GM19467 (cell line): ENCODE measurements at regions not wholly inside any gene's neighbourhood (a gene's known extent, or its start where the extent isn't known, plus 50 kb on each side); places are given as distances from the start of the nearest gene placed in this dataset.

Experiments used
- ATAC-seq: cut with Tn5 transposase; IDR thresholded peaks from one replicate; pipeline ENCODE4 v1.9.1; 2021; ENCODE audit warnings: mild to moderate bottlenecking, moderate library complexity; ENCODE audit not compliant: unreplicated experiment

GRCh38 chr7:12741951-12742575, 54.6 kb downstream of the ARL4A start:
- no peak for ATAC-seq

DNA sequence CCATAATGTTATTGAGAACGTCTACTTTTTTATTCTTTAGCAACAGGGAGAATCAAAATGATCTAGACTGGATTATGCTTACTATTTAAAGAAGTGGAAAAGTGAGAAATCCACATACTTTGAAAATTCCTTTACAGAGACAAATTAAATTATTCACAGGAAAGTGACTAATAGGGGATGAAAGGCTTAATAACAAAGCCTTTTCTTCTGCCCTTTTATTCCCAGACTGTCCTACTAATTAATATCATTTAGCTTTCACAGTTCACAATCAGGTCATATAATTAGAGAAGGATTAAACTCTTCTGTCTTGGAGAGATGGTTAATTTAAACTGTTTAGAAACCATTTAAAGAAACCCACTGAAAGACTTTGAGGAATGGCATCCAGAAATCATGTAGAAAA, 58.8 kb downstream of the ARL4A start:
- ATAC-seq, result no peak

DNA sequence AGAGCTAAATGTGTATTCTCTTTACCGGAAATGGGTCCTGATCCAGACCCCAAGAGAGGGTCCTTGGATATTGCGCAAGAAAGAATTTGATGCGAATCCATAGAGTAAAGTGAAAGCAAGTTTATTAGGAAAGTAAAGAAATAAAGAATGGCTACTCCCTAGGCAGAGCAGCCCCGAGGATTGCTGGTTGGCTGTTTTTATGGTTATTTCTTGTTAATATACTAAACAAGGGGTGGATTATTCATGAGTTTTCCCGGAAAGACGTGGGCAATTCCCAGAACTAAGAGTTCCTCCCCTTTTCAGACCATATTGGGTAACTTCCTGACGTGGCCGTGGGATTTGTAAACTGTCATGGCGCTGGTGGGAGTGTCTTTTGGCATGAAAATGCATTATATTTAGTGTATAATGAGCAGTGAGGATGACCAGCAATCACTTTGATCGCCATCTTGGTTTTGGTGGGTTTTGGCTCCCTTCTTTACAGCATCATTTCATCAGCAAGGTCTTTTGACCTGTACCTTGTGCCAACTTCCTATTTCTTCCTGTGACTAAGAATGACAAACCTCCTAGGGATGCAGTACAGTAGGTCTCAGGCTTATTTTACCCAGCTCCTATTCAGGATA, 60.4 kb downstream of the ARL4A start:
- no peak for ATAC-seq

GRCh38 chr7:12749069-12749468, 61.6 kb downstream of the ARL4A start:
- ATAC-seq, result no peak

GRCh38 chr7:12749746-12750145, 62.3 kb downstream of the ARL4A start:
- no peak for ATAC-seq

- no peak for ATAC-seq
Measured at GRCh38 chr7:12751764-12752163, 64.3 kb downstream of the ARL4A start.

DNA sequence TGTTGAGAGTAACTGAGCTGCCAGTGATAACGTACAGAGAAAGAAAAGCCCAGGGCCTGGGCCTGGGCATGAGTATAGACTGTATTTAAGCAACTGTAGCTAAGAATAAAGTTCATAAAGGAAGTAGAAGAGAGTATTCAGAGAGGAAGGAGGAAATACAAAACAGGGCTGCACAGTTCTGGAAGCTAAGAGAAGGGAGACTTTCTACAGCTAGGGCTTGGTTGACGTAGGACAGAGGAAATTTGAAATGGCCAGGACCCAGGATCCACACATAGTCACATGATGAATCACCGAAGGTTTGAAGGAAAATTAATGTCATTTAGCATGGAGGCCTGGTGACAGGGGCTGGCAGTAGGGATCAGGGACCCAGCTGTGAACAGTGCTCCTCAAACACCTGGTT, 66.7 kb downstream of the ARL4A start:
- ATAC-seq, result no peak

GRCh38 chr7:12756821-12757220, 69.4 kb downstream of the ARL4A start:
- no peak for ATAC-seq

- ATAC-seq, result no peak
Measured at GRCh38 chr7:12757443-12757842, 70.0 kb downstream of the ARL4A start.

- ATAC-seq, result no peak
Measured at GRCh38 chr7:12759151-12759550, 71.7 kb downstream of the ARL4A start.

DNA sequence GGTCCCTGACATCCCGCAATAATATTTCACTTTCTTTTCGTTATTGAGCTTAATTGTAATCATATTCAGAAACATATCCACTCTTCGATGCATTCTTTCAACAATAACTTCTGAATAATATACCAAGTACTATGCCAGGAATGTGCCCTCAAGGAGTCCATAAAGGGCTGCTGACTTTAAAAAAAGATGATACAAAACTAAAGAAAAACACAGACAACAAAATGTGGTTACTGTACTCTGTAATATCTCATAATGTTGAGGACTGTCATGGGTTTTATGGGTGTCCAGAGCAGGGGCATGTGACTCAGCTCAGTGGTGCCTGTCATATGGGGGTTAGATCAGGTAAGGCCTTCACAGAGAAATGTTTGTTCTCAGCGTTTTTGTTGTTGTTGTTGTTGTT, 73.7 kb downstream of the ARL4A start:
- no peak for ATAC-seq

DNA sequence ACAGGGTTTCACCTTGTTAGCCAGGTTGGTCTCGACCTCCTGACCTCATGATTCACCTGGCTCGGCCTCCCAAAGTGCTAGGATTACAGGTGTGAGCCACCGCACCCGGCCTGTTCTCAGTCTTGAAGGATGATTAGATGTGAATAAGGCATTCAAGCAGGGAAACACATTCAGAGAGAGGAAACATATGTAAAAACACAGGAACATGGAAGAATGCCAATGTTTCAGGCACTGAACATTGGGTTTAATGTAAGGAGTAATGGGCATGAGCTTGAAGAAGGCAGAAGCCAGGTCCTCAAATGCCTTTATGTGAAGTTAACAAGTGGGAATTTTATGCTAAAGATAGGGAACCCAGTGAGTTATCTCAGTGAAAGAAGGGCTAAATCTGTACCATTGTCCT, 74.3 kb downstream of the ARL4A start:
- no peak for ATAC-seq

DNA sequence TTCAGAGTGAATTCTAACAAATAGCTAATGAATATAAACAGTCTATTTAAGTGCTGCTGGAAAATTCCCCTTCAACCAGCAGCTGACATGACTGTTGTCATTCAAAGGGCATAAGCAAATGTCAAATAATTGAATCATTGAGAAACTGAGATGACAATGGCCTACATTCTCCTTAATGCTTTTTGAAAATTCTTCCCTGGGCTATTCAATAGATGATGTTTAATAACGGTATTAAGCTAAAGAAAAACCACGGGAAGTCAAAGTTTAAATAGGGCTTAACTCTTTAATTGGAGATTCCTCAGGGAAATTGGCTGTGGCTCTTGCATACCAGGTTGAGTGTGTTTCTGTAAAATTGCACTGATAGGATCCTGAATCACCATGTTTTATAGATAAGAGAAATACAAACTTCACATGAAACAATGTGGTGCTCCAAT, 77.0 kb downstream of the ARL4A start:
- ATAC-seq, result no peak

DNA sequence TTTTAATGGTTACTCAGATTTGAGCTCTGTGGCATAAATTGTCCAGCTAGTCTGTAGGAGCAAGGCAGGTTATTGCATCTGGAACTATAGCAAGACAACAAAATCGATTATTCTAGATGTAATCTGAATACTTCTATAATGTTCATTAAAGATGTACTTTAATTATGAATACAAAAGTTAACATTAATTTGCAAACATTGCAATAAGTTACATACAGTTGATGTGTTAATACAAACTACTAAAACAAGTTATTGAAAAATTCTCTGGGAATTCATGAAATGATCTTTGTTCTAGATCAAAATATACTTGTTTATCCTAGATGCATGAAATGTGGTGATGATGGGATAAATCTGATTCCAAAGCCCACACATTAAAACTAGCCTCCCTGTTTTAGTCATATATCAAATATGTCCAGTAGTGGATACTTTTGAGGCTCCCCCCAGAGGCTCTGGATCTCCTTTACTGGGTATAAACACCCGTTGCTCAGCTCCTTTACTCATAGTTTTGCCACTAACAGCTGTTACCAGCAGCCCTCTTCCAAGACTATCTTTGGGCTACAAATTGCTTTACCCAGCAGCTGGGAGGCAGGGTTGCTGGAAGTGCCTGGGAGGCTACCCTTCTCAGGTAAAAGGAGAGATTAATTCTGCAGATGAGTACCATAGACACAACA, 78.1 kb downstream of the ARL4A start:
- ATAC-seq, result no peak

DNA sequence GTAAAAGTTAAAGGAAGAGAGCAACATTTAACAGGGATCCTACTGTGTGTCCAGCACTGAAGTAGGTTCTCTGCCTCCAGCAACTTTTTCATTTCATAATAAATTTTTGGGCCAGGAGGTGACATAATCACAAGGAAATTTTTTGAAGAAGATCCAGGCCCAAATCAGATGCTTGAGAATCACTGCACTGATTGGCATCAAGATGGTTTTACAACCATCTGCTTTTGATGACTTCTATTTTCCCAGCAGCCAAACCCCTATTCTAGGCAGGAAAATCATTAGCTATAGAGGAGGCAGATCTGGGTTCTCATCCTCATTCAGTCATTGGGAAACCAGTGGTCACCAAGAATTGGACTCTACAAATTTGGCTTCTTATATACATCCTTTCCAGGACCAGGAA, 79.0 kb downstream of the ARL4A start:
- no peak for ATAC-seq

- ATAC-seq, result no peak
Measured at GRCh38 chr7:12768948-12769347, 81.5 kb downstream of the ARL4A start.

GRCh38 chr7:12769444-12769843, 82.0 kb downstream of the ARL4A start:
- no peak for ATAC-seq

DNA sequence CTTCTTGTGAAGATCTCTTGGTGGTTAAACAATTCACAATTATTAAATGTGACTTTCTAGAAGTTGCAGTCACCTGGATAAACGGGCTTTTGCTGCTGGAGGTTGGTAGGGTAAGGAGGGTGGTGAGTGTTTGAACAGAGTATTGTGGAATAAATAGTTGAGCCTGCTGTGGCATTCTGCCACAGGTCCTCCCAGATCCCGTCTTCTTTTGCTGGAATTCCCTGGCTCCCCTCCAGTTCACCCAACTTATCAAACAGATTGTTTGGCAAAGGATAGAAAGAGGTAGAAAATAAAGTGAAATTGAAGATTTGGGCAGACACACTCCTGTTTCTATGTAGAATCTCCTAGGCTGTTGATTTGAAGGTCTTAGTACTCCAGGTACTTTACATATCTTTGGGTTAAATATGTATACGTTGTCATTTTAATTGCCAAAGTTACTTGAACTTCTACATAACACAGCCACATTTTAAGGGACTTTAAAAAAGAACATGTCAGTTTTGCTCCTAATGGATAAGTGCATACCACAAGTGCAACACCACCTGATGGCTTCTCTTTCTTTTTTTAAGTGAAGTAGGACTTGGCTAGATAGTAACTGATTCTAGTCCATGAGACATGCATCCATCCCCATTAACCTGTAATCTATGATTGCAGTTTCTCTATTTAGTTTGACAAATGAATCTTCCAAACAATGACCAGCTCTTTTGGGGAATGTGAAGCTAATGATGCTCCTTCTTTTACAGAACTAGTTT, 83.0 kb downstream of the ARL4A start:
- no peak for ATAC-seq

DNA sequence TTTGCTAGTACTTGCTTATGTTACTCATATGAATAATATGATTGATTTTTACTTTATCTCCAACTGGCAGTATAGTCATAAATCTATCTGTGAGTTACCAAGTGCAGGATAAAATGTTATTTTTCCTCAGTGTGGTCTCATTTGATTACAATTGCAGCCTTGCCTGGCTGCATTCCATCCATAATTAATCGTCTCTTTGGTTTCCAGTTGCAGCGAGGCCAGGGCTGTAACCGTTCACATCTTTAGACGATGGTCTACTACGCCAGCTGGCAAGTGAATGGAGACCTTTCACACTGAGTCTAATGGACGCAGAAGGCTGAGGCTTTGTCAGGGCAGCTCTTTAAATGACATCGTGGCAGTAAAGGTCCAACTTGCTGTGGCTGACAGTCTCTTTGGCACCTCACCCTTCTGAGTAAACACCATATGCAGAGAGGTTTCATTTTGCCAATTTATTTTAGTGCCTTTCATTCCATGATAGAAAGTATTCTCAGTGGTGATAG, 84.0 kb downstream of the ARL4A start:
- no peak for ATAC-seq

DNA sequence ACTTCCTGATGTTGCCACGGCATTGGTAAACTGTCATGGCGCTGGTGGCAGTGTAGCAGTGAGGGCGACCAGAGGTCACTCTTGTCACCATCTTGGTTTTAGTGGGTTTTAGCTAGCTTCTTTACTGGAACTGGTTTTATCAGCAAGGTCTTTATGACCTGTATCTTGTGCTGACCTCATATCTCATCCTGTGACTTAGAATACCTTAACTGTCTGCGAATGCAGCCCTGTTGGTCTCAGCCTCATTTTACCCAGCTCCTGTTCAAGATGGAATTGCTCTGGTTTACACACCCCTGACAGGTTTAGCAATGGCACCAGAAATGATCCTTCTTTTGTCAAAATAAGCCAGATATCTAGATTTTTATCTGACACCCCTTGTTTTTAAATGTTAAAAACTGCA, 85.3 kb downstream of the ARL4A start:
- ATAC-seq, result no peak

DNA sequence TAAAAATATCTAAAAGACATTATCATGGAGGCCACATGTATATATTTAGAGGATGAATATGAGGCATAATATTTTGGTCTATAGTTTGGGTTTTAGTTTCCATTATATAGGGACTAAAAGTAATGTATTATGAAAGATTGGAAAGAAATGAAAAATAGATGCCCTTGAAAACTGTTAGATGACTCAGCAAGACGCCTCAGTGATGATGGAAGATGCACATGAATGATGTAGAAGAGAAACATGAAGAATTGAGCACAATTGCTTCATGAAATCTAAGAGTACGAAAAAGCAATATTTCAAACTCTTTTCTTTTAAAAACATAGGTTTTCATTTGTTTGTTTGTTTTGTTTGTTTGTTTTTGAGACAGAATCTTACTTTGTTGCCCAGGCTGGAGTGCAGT, 89.8 kb downstream of the ARL4A start:
- no peak for ATAC-seq

- ATAC-seq, result no peak
Measured at GRCh38 chr7:12779947-12780346, 92.5 kb downstream of the ARL4A start.
